Right cardiac atrium (tissue), 5 donors: ENCODE measurements at regions not wholly inside any gene's neighbourhood (a gene's known extent, or its start where the extent isn't known, plus 50 kb on each side); places are given as distances from the start of the nearest gene placed in this dataset.

Experiments used
- ATAC-seq, 2 donors: fragments of 200-7000 bp; cut with Tn5 transposase; one replicate each; pipeline versions ENCODE4 v1.8.0 to v1.9.1; 2020; ENCODE audit warnings: moderate library complexity in 2 of 2, mild to moderate bottlenecking in 1 of 2
- DNase-seq, 3 donors: peaks; one replicate each; pipeline ENCODE4 v3.0.0-alpha.2; 2020
- H3K27ac ChIP-seq: one replicate; pipeline ENCODE4 v1.5.1; 2013; ENCODE audit warnings: mild to moderate bottlenecking, low read length, control low read depth, moderate library complexity
- H3K27me3 ChIP-seq: one replicate; pipeline ENCODE4 v1.6.1; 2013; ENCODE audit not compliant: control insufficient read depth, insufficient read depth
- H3K4me1 ChIP-seq: one replicate; pipeline ENCODE4 v1.6.1; 2013; ENCODE audit warnings: low read length; ENCODE audit not compliant: control insufficient read depth, insufficient read depth
- H3K4me3 ChIP-seq: one replicate; pipeline ENCODE4 v1.5.1; 2013; ENCODE audit warnings: low read length, control low read depth
- H3K9me3 ChIP-seq: one replicate; pipeline ENCODE4 v1.6.1; 2013; ENCODE audit warnings: low read length; ENCODE audit not compliant: control insufficient read depth
- WGBS: extraction: QIAGEN DNeasy Blood & Tissue Kit; methylation state at CpG from one replicate; pipeline ENCODE4 v1.1.7; 2013; 5-methylcytosine and 5-hydroxymethylcytosine counted together
- intact Hi-C, 4 donors: fragments of 100-400 bp; cut with DNase I; formaldehyde crosslinking; loops; one replicate each; pipeline versions ENCODE4 v1.11.0 to v1.14.0; 2022 to 2023
- donor health status: healthy with polysubstance abuse.
- donor health status: DM: no; HTN: yes; CAD: no.
- donor health status: DM: no; HTN: no; CAD: no.
- donor health status: DM: no; HTN: yes; CAD: no; lungs with severe emphysema.
- donor health status: DM: yes; HTN: yes; CAD: no.

DNA sequence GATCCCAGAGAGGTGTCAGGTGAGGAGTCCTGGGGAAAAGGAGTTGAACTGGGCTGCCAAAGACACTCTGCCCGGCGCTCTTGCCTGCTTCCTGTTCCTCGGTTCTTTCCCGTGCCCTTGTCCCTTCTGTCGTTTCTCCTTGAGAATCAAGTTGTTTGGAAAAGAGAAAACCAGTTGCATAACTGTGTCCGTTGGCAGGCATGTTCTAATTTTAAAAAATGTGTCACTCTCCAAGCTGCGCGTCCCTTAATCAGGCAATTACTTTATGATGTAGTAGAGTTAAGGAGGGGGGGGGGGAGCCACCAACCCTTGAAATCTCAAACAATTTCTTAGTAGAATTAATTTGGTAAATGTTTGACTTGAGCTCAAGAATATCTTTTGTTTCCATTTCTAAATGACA lies 105.9 kb upstream of the IGSF21 start:
- 54% methylated on average over 8 of the region's 8 CpGs for WGBS
- H3K9me3 ChIP-seq: no peaks in the 10 kb centered on the region
- intact Hi-C loops: no loop called here
- no peaks in the 10 kb centered on the region for H3K27me3 ChIP-seq
- no peak overlapping the region for H3K27ac ChIP-seq
- DNase-seq: no peak
- no peak for ATAC-seq
- H3K4me3 ChIP-seq: no peak overlapping the region
- H3K4me1 ChIP-seq: peaks cover 2% of the 10 kb centered on the region

DNA sequence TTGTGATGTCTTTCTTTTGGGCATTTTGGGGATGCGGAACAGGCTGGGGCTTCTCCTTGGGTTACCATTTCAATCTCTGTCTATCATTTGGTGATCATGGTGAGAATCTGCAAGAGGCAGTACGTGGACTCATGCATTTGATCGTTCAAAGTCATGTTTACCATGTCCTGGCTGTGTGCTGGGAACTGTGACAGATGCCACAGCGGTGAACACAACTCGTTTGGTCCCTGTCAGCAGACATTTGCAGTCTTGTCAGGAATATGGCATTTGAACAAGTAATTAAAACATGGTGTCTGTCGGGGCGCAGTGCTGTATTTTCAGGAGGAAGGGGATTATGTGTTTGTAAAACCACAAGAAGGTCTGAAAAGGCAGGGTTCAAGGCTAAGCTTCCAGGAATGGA lies 103.3 kb upstream of the IGSF21 start:
- intact Hi-C loops: no loop called here
- 75% methylated on average over 7 of the region's 7 CpGs for WGBS
- Histone ChIP-seq H3K4me3 (no peak overlapping the region), H3K4me1 (peaks cover 2% of the 10 kb centered on the region), H3K27ac (no peak overlapping the region), H3K27me3 (no peaks in the 10 kb centered on the region), H3K9me3 (no peaks in the 10 kb centered on the region)
- ATAC-seq (no peak), DNase-seq (no peak)

DNA sequence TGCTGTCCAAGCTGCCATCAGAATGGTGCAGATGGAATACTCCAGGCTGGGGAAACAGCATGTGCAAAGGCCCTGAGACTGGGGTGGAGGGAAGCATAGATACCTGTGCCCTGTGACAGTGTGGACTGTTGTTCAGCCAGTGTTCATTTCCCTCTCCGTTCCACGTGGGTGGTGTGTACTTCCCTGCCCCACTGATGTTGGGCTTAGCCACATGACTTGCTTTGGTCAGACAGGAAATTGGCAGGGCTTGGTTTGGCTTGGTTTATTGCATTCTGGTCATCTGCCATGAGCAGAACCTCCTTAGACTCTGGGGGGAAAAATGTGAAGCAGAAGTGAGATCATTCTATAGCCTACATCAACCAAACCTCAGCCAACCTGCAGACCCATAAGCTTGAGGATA lies 102.4 kb upstream of the IGSF21 start:
- ATAC-seq: no peak
- peaks cover 2% of the 10 kb centered on the region for H3K4me1 ChIP-seq
- no peaks in the 10 kb centered on the region for H3K27me3 ChIP-seq
- H3K4me3 ChIP-seq: no peak overlapping the region
- intact Hi-C loops: no loop called here
- no peaks in the 10 kb centered on the region for H3K9me3 ChIP-seq
- no peak for DNase-seq
- WGBS: 61% methylated on average over 2 of the region's 2 CpGs
- no peak overlapping the region for H3K27ac ChIP-seq

DNA sequence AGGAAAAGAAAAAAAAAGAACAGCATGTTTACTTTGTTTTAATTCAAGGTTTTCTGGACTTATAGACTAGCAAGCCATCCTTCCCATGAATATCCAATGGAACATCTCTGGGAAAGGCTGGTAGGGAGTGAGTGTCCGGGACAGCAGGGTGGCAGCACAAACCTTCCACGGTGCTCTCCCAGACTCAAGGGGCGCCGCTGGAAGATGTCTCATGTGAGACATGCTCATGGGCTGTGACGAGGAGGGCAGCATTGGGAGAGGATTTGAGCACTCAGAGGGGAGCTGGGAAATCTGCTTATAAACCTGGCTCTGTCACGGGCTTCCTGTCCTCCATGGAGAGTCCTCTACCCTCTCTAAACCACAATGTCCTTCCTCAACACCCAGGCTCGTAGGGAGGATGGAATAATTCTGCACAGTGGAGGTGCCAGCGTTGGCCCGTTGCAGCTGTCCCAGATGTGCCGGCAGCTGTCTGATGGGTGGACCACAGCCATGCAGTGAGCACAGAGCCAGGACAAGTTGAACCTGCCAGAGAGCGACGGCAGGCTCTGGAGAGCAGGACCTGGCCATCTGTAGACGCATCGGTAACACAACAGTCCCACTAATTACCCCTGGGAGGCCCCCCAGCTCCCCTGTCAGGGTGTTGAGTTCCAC lies 100.1 kb upstream of the IGSF21 start:
- no peaks in the 10 kb centered on the region for H3K27me3 ChIP-seq
- H3K27ac ChIP-seq: no peak overlapping the region
- no peaks in the 10 kb centered on the region for H3K9me3 ChIP-seq
- intact Hi-C loops: no loop called here
- no peak for ATAC-seq
- 62% methylated on average over 14 of the region's 14 CpGs for WGBS
- DNase-seq: no peak
- H3K4me1 ChIP-seq: no peaks in the 10 kb centered on the region
- no peak overlapping the region for H3K4me3 ChIP-seq

DNA sequence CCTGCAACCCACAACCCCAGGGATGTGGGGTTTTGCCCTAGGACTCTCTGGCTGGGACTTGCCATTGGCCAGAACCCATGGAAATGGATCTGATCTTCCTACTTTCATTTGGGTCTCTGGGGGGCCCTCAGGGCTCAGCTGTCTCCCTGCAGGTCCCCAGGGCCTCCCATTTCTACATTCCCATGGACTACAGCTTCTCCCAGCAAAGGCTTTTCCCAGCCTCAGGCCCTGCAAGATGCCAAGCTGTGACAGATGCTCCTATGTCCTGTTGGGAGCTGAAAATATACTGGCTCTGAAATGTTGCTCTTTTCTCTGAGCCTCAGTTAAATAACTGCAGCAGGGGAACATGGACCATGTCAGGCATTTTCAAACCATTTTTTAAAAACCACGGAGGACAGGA lies 99.5 kb upstream of the IGSF21 start:
- Histone ChIP-seq H3K4me1 (no peaks in the 10 kb centered on the region), H3K27ac (no peak overlapping the region), H3K27me3 (no peaks in the 10 kb centered on the region), H3K4me3 (no peak overlapping the region), H3K9me3 (no peaks in the 10 kb centered on the region)
- intact Hi-C loops: no loop called here
- no peak for DNase-seq
- 76% methylated on average over 1 of the region's 1 CpG for WGBS
- no peak for ATAC-seq

DNA sequence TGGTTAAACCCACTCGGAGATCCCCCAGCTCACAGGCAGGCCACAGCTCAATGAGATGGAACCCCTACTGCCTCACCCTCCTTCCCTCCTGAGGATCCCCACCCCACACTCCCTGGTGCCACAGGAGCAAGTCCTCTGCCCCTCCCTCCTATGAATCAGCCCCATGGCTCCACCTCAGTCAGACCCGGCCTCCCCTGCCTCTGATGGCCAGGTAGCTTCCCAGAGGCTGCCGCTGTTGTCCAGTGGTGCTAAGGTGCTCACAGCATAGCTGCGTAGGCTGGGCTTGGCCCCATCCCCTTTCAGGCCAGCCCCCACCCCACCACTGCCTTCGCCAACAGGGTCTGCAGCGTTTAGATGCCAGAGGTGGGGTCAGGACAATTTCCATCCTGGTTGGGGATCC lies 98.5 kb upstream of the IGSF21 start:
- no peak overlapping the region for H3K27ac ChIP-seq
- ATAC-seq: no peak
- DNase-seq: no peak
- WGBS: 33% methylated on average over 6 of the region's 6 CpGs
- no peaks in the 10 kb centered on the region for H3K4me1 ChIP-seq
- no peaks in the 10 kb centered on the region for H3K9me3 ChIP-seq
- intact Hi-C loops: no loop called here
- no peaks in the 10 kb centered on the region for H3K27me3 ChIP-seq
- H3K4me3 ChIP-seq: no peak overlapping the region

DNA sequence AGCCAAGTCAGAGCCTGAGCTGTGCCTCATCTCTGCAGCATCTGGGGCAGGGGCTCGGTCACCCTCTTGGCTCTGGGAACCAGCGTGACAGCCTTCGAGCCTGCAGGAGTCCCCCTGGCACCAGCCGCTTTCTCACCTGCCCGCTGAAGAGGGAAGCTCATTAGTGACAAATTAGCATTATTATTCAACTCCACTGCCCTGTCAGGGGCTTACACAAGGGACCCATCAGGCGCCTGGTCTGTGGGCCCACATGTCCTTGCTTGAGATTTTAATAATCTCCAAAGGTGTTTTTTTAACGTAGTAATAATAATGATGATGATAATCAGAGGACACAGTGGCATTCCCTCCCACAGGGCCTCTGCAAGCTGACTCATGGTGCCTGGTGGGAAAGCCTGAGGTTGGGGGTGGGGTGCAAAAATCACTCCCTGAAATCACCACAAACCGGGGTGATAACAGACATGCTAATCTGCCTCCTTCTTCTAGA lies 98.1 kb upstream of the IGSF21 start:
- no peak overlapping the region for H3K4me3 ChIP-seq
- ATAC-seq (no peak), DNase-seq (no peak)
- H3K27ac ChIP-seq: no peak overlapping the region
- H3K9me3 ChIP-seq: no peaks in the 10 kb centered on the region
- H3K27me3 ChIP-seq: no peaks in the 10 kb centered on the region
- WGBS: 9% methylated on average over 8 of the region's 8 CpGs
- intact Hi-C loops: no loop called here
- no peaks in the 10 kb centered on the region for H3K4me1 ChIP-seq

DNA sequence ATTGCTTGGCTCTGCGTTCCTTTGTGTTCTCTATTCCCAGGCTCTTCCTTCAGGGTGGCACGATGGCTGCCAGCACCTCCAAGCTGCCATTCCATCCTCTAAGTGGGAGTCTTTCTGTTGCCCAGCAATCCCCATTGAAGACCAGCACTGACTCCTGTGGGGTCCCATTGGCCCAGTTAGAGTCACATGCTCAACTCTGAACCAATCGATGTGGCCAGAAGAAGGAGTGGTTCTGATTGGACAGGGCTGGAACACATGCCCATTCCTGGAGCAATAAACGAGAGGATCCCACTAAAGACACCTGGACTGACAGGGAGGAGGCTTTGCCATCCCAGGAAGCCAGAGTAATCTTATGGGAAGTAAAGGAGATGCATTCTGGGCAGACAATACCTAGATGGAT lies 97.2 kb upstream of the IGSF21 start:
- WGBS: 80% methylated on average over 4 of the region's 4 CpGs
- DNase-seq: no peak
- no peak for ATAC-seq
- H3K27me3 ChIP-seq: no peaks in the 10 kb centered on the region
- no peak overlapping the region for H3K27ac ChIP-seq
- intact Hi-C loops: no loop called here
- no peaks in the 10 kb centered on the region for H3K9me3 ChIP-seq
- no peak overlapping the region for H3K4me3 ChIP-seq
- H3K4me1 ChIP-seq: no peaks in the 10 kb centered on the region

DNA sequence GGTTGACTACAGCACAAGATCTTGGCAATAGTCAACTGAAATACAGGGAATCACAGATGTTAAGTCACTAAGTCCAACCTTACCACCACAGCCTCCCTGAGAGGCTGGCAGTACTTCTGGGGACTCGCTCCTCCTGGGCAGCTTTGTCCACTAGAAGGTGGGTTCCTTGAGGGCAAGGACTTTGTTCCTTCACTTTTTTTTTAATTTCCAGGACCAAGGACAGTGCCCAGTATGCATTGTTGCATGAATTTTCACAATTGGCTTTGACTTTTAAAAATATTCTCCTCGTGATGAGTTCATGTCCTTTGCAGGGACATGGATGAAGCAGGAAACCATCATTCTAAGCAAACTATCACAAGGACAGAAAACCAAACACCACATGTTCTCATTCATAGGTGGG lies 96.7 kb upstream of the IGSF21 start:
- DNase-seq (no peak), ATAC-seq (no peak)
- intact Hi-C loops: no loop called here
- no peak overlapping the region for H3K27ac ChIP-seq
- WGBS: 49% methylated on average over 2 of the region's 2 CpGs
- H3K4me3 ChIP-seq: no peak overlapping the region
- H3K9me3 ChIP-seq: no peaks in the 10 kb centered on the region
- no peaks in the 10 kb centered on the region for H3K4me1 ChIP-seq
- H3K27me3 ChIP-seq: no peaks in the 10 kb centered on the region

DNA sequence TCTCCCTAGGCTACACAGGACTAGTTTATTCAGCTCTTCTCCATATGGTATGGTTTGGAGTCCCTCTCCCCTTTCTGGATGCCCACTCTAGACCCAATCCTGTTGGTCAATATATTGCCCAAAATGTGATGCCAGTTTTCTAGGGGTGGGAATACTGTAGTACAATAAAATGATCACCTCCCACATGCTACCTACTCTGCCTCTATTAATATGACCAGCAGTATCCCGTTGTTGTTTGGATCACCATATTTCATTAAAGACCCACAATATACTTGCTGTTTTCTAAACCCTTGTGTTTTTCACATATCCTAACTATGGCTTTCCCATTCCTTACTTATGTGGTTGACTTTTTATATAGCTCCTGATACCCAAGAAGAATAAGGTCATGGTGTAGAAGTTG lies 95.9 kb upstream of the IGSF21 start:
- H3K4me3 ChIP-seq: no peak overlapping the region
- no peaks in the 10 kb centered on the region for H3K27me3 ChIP-seq
- WGBS: 85% methylated on average over 1 of the region's 1 CpG
- no peaks in the 10 kb centered on the region for H3K4me1 ChIP-seq
- no peaks in the 10 kb centered on the region for H3K9me3 ChIP-seq
- no peak overlapping the region for H3K27ac ChIP-seq
- ATAC-seq (no peak), DNase-seq (no peak)
- intact Hi-C loops: no loop called here

DNA sequence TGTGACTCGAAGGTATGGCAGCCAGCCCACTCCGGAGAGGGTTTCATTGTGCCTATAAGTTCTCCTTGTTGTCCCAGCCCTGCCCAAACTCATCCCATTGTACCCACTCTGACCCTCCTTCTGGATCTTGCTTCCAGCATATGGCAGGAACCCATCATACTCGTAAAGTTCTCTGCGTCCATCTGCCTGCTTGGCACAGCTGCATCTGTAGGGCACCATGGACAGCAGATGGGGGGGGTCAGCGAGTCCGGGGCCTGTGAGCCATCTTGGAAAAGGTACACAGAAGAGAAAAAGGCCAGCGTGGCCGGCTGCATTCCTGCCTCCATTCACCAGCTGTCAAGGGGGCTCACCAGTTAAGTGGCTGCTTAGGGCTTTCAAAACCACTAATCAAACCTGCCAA lies 94.9 kb upstream of the IGSF21 start:
- WGBS: 71% methylated on average over 8 of the region's 8 CpGs
- Histone ChIP-seq H3K4me1 (no peaks in the 10 kb centered on the region), H3K27me3 (no peaks in the 10 kb centered on the region), H3K27ac (no peak overlapping the region), H3K4me3 (no peak overlapping the region), H3K9me3 (no peaks in the 10 kb centered on the region)
- intact Hi-C loops: no loop called here
- no peak for DNase-seq
- ATAC-seq: no peak

DNA sequence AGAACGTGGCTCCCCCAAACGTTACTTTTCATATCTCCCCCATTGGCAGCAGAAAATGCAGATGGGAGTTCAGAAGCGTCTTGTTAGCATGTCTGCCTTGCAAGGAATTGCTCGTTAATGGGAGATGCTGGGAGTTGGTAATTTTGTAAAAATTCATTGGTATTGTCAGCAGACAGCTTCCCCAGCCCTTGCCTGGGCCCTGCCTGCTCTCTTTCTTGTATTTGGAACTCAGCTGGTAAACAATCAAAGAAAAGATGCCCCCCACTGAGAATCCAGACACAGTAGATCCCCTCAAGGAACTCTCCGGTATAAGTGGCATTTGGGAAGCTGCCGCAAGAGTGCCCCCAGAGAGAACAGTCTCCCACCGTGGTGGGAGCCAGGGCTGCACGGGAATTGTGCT lies 94.4 kb upstream of the IGSF21 start:
- no peak for DNase-seq
- Histone ChIP-seq H3K27ac (no peak overlapping the region), H3K4me3 (no peak overlapping the region), H3K27me3 (no peaks in the 10 kb centered on the region), H3K9me3 (no peaks in the 10 kb centered on the region), H3K4me1 (no peaks in the 10 kb centered on the region)
- intact Hi-C loops: no loop called here
- 43% methylated on average over 8 of the region's 8 CpGs for WGBS
- no peak for ATAC-seq
